ENCODE measurements at regions not wholly inside any gene's neighbourhood (a gene's known extent, or its start where the extent isn't known, plus 50 kb on each side); places are given as distances from the start of the nearest gene placed in this dataset.

DNA sequence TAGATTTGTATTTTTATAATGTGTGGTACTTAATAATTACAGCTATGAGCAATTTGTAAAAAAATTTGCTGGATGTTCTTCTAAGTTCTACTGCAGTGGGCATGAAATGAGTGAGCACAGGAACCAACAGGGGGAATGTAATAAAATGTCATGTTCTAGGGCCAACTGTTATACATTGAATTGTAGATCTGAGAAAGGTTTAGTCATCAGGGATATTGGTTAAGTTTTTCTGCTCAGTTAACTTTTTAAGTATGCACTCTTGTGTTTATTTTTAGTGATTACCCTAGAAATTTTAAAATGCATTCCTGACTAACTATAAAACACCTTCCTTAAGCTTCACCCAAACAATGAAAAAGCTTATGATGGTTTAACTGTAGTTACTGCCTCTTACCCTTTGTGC lies 101.8 kb downstream of the CAND1 start:
- in situ Hi-C loops (cut with HindIII; ENCODE audit: low sequenced_read_pairs), result loop anchor here (25.0 kb wide), 1 partner anchor 566 kb away; no protein-coding TSS in a partner anchor

GRCh38 chr12:67377021-67377420 lies 107.9 kb downstream of the CAND1 start:
- in situ Hi-C loops (cut with HindIII; ENCODE audit: low sequenced_read_pairs), result no loop called here

GRCh38 chr12:67377541-67377940 lies 108.4 kb downstream of the CAND1 start:
- in situ Hi-C loops (cut with HindIII; ENCODE audit: low sequenced_read_pairs), result no loop called here

GRCh38 chr12:67382241-67382871 lies 113.2 kb downstream of the CAND1 start:
- in situ Hi-C loops (cut with HindIII; ENCODE audit: low sequenced_read_pairs), result no loop called here

- in situ Hi-C loops (cut with HindIII; ENCODE audit: low sequenced_read_pairs), result no loop called here
Measured at GRCh38 chr12:67386869-67387565, 117.9 kb downstream of the CAND1 start.

- in situ Hi-C loops (cut with HindIII; ENCODE audit: low sequenced_read_pairs), result no loop called here
Measured at GRCh38 chr12:67388331-67389138, 119.4 kb downstream of the CAND1 start.

GRCh38 chr12:67390273-67390672 lies 121.1 kb downstream of the CAND1 start:
- in situ Hi-C loops (cut with HindIII; ENCODE audit: low sequenced_read_pairs), result no loop called here

- in situ Hi-C loops (cut with HindIII; ENCODE audit: low sequenced_read_pairs), result no loop called here
Measured at GRCh38 chr12:67391034-67391433, 121.9 kb downstream of the CAND1 start.

- in situ Hi-C loops (cut with HindIII; ENCODE audit: low sequenced_read_pairs), result no loop called here
Measured at GRCh38 chr12:67391656-67392055, 122.5 kb downstream of the CAND1 start.

GRCh38 chr12:67394550-67394949 lies 125.4 kb downstream of the CAND1 start:
- in situ Hi-C loops (cut with HindIII; ENCODE audit: low sequenced_read_pairs), result no loop called here

GRCh38 chr12:67400742-67401141 lies 131.6 kb downstream of the CAND1 start:
- in situ Hi-C loops (cut with HindIII; ENCODE audit: low sequenced_read_pairs), result no loop called here

GRCh38 chr12:67410246-67410645 lies 141.1 kb downstream of the CAND1 start:
- in situ Hi-C loops (cut with HindIII; ENCODE audit: low sequenced_read_pairs), result no loop called here

- in situ Hi-C loops (cut with HindIII; ENCODE audit: low sequenced_read_pairs), result no loop called here
Measured at GRCh38 chr12:67410667-67411067, 141.5 kb downstream of the CAND1 start.

- in situ Hi-C loops (cut with HindIII; ENCODE audit: low sequenced_read_pairs), result no loop called here
Measured at GRCh38 chr12:67411562-67411961, 142.4 kb downstream of the CAND1 start.

- in situ Hi-C loops (cut with HindIII; ENCODE audit: low sequenced_read_pairs), result no loop called here
Measured at GRCh38 chr12:67413577-67413976, 144.4 kb downstream of the CAND1 start.

DNA sequence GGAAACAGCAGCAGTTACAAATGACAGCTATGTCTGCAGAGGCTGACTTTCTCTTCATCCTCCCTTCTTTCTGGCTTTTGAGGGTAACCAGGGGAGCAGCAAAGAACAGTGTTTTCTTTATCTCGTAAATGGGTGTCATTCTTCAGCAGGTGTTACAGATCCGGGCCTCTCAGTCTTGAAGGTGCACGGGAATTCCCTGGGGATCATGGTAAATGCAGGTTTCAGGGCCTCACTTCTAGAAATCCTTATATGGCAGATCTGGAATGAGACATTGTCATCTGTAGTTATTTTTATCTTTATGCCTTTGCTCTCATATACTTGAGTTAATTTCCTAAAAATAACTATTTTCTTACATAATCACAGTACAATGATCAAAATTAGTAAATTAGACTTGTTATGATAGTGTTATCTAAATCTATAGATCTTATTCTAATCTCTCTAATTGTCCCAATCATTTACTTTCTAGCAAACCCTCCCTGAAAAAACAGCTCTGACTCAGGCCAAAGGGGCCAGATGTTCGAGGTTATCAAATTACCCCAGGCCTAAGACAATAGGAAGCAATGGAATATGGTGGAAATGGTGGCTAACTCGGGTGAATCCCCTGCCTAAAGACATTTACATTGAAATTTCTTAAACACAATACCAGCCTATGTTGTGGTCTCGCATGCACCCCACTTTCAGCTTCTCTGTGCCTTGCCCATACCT lies 145.0 kb downstream of the CAND1 start:
- in situ Hi-C loops (cut with HindIII; ENCODE audit: low sequenced_read_pairs), result no loop called here

GRCh38 chr12:67415473-67415872 lies 146.3 kb downstream of the CAND1 start:
- in situ Hi-C loops (cut with HindIII; ENCODE audit: low sequenced_read_pairs), result no loop called here

GRCh38 chr12:67419810-67420209 lies 150.7 kb downstream of the CAND1 start:
- in situ Hi-C loops (cut with HindIII; ENCODE audit: low sequenced_read_pairs), result no loop called here

DNA sequence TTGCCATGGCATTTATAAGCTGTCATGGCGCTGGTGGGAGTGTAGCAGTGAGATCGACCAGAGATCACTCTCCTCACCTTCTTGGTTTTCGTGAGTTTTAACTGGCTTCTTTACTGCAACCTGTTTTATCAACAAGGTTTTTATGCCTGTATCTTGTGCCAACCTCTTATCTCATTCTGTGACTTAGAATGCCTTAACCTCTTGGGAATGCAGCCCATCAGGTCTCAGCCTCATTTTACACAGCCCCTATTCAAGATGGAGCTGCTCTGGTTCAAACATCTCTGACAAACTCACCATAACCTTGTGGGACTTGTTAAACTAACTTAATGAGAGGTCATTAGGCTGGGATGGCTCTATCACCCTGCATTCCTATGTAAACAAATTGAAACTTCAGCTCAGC lies 151.3 kb downstream of the CAND1 start:
- in situ Hi-C loops (cut with HindIII; ENCODE audit: low sequenced_read_pairs), result no loop called here

- in situ Hi-C loops (cut with HindIII; ENCODE audit: low sequenced_read_pairs), result no loop called here
Measured at GRCh38 chr12:67422081-67422480, 152.9 kb downstream of the CAND1 start.

DNA sequence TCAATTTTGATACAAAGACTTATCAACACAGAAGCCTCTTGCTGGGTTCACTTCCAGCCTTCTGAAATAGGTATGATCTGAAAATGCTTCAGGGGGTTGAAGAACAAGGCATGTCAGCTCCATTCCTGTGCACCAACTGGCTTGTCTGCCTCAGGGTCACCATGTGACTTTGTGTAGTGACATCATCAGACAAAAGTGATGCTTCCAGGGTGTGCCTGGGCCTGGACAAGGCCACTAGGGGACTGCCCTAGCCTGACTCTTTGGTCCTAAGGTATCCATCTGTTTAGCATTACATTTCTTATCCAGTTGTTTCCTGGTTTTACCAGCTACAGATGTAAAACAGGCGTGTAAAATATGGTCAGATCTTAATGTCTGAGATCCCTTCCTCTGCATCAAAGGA lies 155.6 kb downstream of the CAND1 start:
- in situ Hi-C loops (cut with HindIII; ENCODE audit: low sequenced_read_pairs), result no loop called here
